H9 (cell line): ENCODE measurements at regions not wholly inside any gene's neighbourhood (a gene's known extent, or its start where the extent isn't known, plus 50 kb on each side); places are given as distances from the start of the nearest gene placed in this dataset.

Source experiments
- DNase-seq: peaks from one replicate; pipeline ENCODE4 v3.0.0-alpha.2; 2017
- H2AFZ ChIP-seq: one replicate; pipeline ENCODE4 v1.6.1; 2013; ENCODE audit warnings: mild to moderate bottlenecking, low read length, control low read depth, moderate library complexity
- H2AK5ac ChIP-seq: 2 replicates; pipeline ENCODE4 v1.6.1; 2013; ENCODE audit warnings: low read length, control low read depth, mixed read lengths; ENCODE audit not compliant: insufficient read length
- H2BK120ac ChIP-seq: one replicate; pipeline ENCODE4 v1.6.1; 2013; ENCODE audit warnings: low read depth, mild to moderate bottlenecking, low read length, control low read depth, inconsistent platforms; ENCODE audit not compliant: poor library complexity, severe bottlenecking
- H2BK12ac ChIP-seq: 2 replicates; pipeline ENCODE4 v1.6.1; 2013; ENCODE audit warnings: low read length, control low read depth, mixed read lengths, low read depth; ENCODE audit not compliant: insufficient read length
- H2BK15ac ChIP-seq: 2 replicates; pipeline ENCODE4 v1.6.1; 2013; ENCODE audit warnings: low read depth, low read length, control low read depth
- H2BK20ac ChIP-seq: one replicate; pipeline ENCODE4 v1.6.1; 2013; ENCODE audit warnings: low read depth, mild to moderate bottlenecking, low read length, control low read depth, inconsistent platforms; ENCODE audit not compliant: poor library complexity, severe bottlenecking
- H2BK5ac ChIP-seq: 2 replicates; pipeline ENCODE4 v1.6.1; 2013; ENCODE audit warnings: low read length, control low read depth, mixed read lengths; ENCODE audit not compliant: insufficient read length
- H3K14ac ChIP-seq: 2 replicates; pipeline ENCODE4 v1.6.1; 2013; ENCODE audit warnings: low read length, control low read depth; ENCODE audit not compliant: insufficient read depth
- H3K18ac ChIP-seq: 2 replicates; pipeline ENCODE4 v1.6.1; 2013; ENCODE audit warnings: low read depth, mild to moderate bottlenecking, mixed read lengths, low read length, control low read depth; ENCODE audit not compliant: insufficient read length
- H3K23ac ChIP-seq: 2 replicates; pipeline ENCODE4 v1.6.1; 2013; ENCODE audit warnings: low read length, control low read depth, mixed read lengths, low read depth; ENCODE audit not compliant: insufficient read length
- H3K23me2 ChIP-seq: 2 replicates; pipeline ENCODE4 v1.6.1; 2013; ENCODE audit warnings: low read depth, mild to moderate bottlenecking, mixed read lengths, low read length, control low read depth; ENCODE audit not compliant: insufficient read length, poor library complexity, severe bottlenecking
- H3K27ac ChIP-seq: 2 replicates; pipeline ENCODE4 v1.5.1; 2013; ENCODE audit warnings: low read length, control low read depth, mixed read lengths, low read depth; ENCODE audit not compliant: insufficient read length
- H3K27me3 ChIP-seq: 2 replicates; pipeline ENCODE4 v1.6.1; 2013; ENCODE audit warnings: low read length, control low read depth, inconsistent platforms; ENCODE audit not compliant: insufficient read depth
- H3K4ac ChIP-seq: 2 replicates; pipeline ENCODE4 v1.6.1; 2013; ENCODE audit warnings: low read depth, mild to moderate bottlenecking, control low read depth, inconsistent platforms, low read length, moderate library complexity
- H3K4me1 ChIP-seq: 2 replicates; pipeline ENCODE4 v1.6.1; 2013; ENCODE audit warnings: low read length, control low read depth, inconsistent platforms; ENCODE audit not compliant: insufficient read depth
- H3K4me2 ChIP-seq: 2 replicates; pipeline ENCODE4 v1.6.1; 2013; ENCODE audit warnings: low read length, control low read depth, mixed read lengths; ENCODE audit not compliant: insufficient read length, insufficient read depth
- H3K56ac ChIP-seq: 2 replicates; pipeline ENCODE4 v1.6.1; 2013; ENCODE audit warnings: low read depth, mild to moderate bottlenecking, mixed read lengths, low read length, control low read depth; ENCODE audit not compliant: insufficient read length
- H3K79me1 ChIP-seq: 2 replicates; pipeline ENCODE4 v1.6.1; 2013; ENCODE audit warnings: low read depth, mild to moderate bottlenecking, moderate library complexity, low read length, control low read depth, inconsistent platforms; ENCODE audit not compliant: insufficient read depth, poor library complexity, severe bottlenecking
- H3K79me2 ChIP-seq: 2 replicates; pipeline ENCODE4 v1.6.1; 2013; ENCODE audit warnings: low read length, control low read depth, inconsistent platforms; ENCODE audit not compliant: insufficient read depth
- H3K9ac ChIP-seq: 2 replicates; pipeline ENCODE4 v1.6.1; 2013; ENCODE audit warnings: low read length, control low read depth, mixed read lengths; ENCODE audit not compliant: insufficient read length; ENCODE audit errors: extremely low read depth
- H3K9me3 ChIP-seq: one replicate; pipeline ENCODE4 v1.6.1; 2013; ENCODE audit warnings: low read depth, low read length, inconsistent platforms; ENCODE audit not compliant: control insufficient read depth
- H3T11ph ChIP-seq: one replicate; pipeline ENCODE4 v1.6.1; 2013; ENCODE audit warnings: mild to moderate bottlenecking, low read length, control low read depth, inconsistent platforms
- H4K20me1 ChIP-seq: one replicate; pipeline ENCODE4 v1.6.1; 2013; ENCODE audit not compliant: control insufficient read depth, insufficient read length, insufficient read depth
- H4K5ac ChIP-seq: 2 replicates; pipeline ENCODE4 v1.6.1; 2013; ENCODE audit warnings: low read depth, mild to moderate bottlenecking, mixed read lengths, low read length, control low read depth; ENCODE audit not compliant: insufficient read length
- H4K8ac ChIP-seq: replicated peaks from 2 replicates; pipeline ENCODE4 v1.6.1; 2013; ENCODE audit warnings: low read length, control low read depth, mixed read lengths, low read depth; ENCODE audit not compliant: insufficient read length
- H4K91ac ChIP-seq: 2 replicates; pipeline ENCODE4 v1.6.1; 2013; ENCODE audit warnings: low read depth, mild to moderate bottlenecking, moderate library complexity, mixed read lengths, low read length, control low read depth; ENCODE audit not compliant: insufficient read length
- H3K27ac Mint-ChIP-seq, 3 experiments: 2 replicates in 2 of 3; 3 replicates in 1 of 3; pipeline ENCODE4 v1.8.0; 2020 to 2021; ENCODE audit warnings: mixed read lengths in 3 of 3, mild to moderate bottlenecking in 1 of 3, moderate library complexity in 1 of 3
- H3K27me3 Mint-ChIP-seq: 2 replicates; pipeline ENCODE4 v1.8.0; 2021; ENCODE audit warnings: low read depth, mild to moderate bottlenecking, moderate library complexity, mixed read lengths
- H3K36me3 Mint-ChIP-seq, 3 experiments: 2 replicates in 2 of 3; 3 replicates in 1 of 3; pipeline ENCODE4 v1.8.0; 2020 to 2021; ENCODE audit warnings: low read depth in 3 of 3, mixed read lengths in 3 of 3; ENCODE audit not compliant: insufficient read depth in 1 of 3
- H3K4me1 Mint-ChIP-seq, 2 experiments: 2 replicates each; pipeline ENCODE4 v1.8.0; 2020; ENCODE audit warnings: mixed read lengths in 2 of 2
- H3K4me3 Mint-ChIP-seq, 2 experiments: 2 replicates in 1 of 2; 3 replicates in 1 of 2; pipeline ENCODE4 v1.8.0; 2020 to 2021; ENCODE audit warnings: mild to moderate bottlenecking in 2 of 2, mixed read lengths in 2 of 2, moderate library complexity in 1 of 2
- H3K9me3 Mint-ChIP-seq, 2 experiments: 2 replicates in 1 of 2; 3 replicates in 1 of 2; pipeline ENCODE4 v1.8.0; 2020; ENCODE audit warnings: mild to moderate bottlenecking in 2 of 2, mixed read lengths in 2 of 2, moderate library complexity in 1 of 2
- CTCF ChIP-seq: fragments of 200-600 bp; sonication (generic); conservative IDR thresholded peaks from 3 replicates; pipeline ENCODE4 v1.8.0; 2021; ENCODE audit warnings: antibody characterized with exemption, mild to moderate bottlenecking
- WGBS: extraction: QIAGEN DNeasy Blood & Tissue Kit; methylation state at CpG from one replicate; pipeline ENCODE4 v1.1.7; 2013; ENCODE audit warnings: missing lambda C conversion rate, low lambda C conversion rate, mixed read lengths; ENCODE audit not compliant: insufficient read length; ENCODE audit errors: extremely low coverage; 5-methylcytosine and 5-hydroxymethylcytosine counted together

DNA sequence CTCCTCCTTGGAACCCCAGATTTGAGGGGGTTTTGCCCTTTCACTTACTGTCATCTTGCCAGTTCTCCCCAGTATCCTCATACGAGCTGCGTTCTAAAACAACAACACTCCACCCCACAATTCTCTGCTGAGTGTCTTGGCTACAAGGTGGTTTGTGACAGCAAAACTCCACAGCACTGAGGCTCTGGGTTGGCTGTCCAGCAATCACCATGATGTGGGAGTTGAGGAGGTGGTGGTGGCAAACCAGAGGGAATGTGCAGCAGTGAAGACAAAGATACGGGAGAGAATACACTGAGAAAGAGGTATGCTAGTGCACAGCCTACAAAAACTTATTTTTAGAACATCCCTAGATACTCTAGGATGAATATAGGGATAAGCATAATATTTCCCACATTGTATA is 335.0 kb downstream of the C11orf87 start:
- TF ChIP-seq CTCF = no peak
- H2BK20ac ChIP-seq = no peak overlapping the region
- no peak overlapping the region for H3K27ac ChIP-seq
- no peak overlapping the region for H2BK5ac ChIP-seq
- H3K4me3 Mint-ChIP-seq = no peak overlapping the region
- H3K56ac ChIP-seq = no peak overlapping the region
- H4K5ac ChIP-seq = no peak overlapping the region
- H3K9ac ChIP-seq = no peak overlapping the region
- H3K4me1 ChIP-seq = no peaks in the 10 kb centered on the region
- H3K4me1 Mint-ChIP-seq = no peaks in the 10 kb centered on the region; a peak in 1 of 4 replicates
- no peaks in the 10 kb centered on the region for H3K79me2 ChIP-seq
- no peak overlapping the region for H3K14ac ChIP-seq
- WGBS = no CpG with 5 or more reads among the region's 3 CpGs
- H2AK5ac ChIP-seq = no peak overlapping the region
- no peaks in the 10 kb centered on the region for H3K79me1 ChIP-seq
- H3K27me3 ChIP-seq = no peaks in the 10 kb centered on the region
- H3K36me3 Mint-ChIP-seq = no peaks in the 10 kb centered on the region
- no peak overlapping the region for H3T11ph ChIP-seq
- no peak overlapping the region for H2BK12ac ChIP-seq
- no peaks in the 10 kb centered on the region for H3K23me2 ChIP-seq
- H3K4ac ChIP-seq = no peak overlapping the region
- H3K9me3 ChIP-seq = no peaks in the 10 kb centered on the region
- H4K8ac ChIP-seq = no peak overlapping the region
- H3K27me3 Mint-ChIP-seq = no peaks in the 10 kb centered on the region
- no peak overlapping the region for H3K23ac ChIP-seq
- no peak overlapping the region for H3K4me2 ChIP-seq
- no peak overlapping the region for H2BK15ac ChIP-seq
- H3K18ac ChIP-seq = no peak overlapping the region
- no peaks in the 10 kb centered on the region for H4K20me1 ChIP-seq
- no peak overlapping the region for H2BK120ac ChIP-seq
- no peak overlapping the region for H2AFZ ChIP-seq
- no peak for DNase-seq
- H3K9me3 Mint-ChIP-seq = peaks cover 0 to 3% of the 10 kb centered on the region in 2 experiments; a peak in 2 of 5 replicates
- no peak overlapping the region for H3K27ac Mint-ChIP-seq
- H4K91ac ChIP-seq = no peak overlapping the region
